ENCODE measurements at regions not wholly inside any gene's neighbourhood (a gene's known extent, or its start where the extent isn't known, plus 50 kb on each side); places are given as distances from the start of the nearest gene placed in this dataset.

DNA sequence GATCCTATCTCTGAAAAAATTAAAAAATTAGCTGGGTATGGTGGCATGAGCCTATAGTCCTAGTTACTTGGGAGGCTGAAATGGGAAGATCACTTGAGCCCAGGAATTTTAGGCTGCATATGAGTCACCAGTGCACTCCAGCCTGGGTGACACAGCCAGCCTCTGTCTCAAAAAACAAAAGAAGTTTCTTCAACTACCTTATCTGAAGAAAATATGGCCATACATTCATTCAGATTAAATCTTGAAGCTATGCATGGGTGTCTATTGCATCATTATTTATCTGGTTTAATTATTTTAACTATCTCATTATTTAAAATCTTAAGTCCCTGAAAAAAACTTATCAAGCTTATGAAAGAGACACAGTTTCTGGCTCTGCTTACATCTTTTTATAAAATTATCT is 204.1 kb downstream of the SIM1 start:
- no peak for TF ChIP-seq POLR2A (IDR thresholded peaks at IDR 0.05)
- TF ChIP-seq, protein P1, sequence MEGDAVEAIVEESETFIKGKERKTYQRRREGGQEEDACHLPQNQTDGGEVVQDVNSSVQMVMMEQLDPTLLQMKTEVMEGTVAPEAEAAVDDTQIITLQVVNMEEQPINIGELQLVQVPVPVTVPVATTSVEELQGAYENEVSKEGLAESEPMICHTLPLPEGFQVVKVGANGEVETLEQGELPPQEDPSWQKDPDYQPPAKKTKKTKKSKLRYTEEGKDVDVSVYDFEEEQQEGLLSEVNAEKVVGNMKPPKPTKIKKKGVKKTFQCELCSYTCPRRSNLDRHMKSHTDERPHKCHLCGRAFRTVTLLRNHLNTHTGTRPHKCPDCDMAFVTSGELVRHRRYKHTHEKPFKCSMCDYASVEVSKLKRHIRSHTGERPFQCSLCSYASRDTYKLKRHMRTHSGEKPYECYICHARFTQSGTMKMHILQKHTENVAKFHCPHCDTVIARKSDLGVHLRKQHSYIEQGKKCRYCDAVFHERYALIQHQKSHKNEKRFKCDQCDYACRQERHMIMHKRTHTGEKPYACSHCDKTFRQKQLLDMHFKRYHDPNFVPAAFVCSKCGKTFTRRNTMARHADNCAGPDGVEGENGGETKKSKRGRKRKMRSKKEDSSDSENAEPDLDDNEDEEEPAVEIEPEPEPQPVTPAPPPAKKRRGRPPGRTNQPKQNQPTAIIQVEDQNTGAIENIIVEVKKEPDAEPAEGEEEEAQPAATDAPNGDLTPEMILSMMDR (IDR thresholded peaks at IDR 0.05): no peak

Measured in heart left ventricle (tissue), 13 donors.